ENCODE measurements at regions not wholly inside any gene's neighbourhood (a gene's known extent, or its start where the extent isn't known, plus 50 kb on each side); places are given as distances from the start of the nearest gene placed in this dataset.

DNA sequence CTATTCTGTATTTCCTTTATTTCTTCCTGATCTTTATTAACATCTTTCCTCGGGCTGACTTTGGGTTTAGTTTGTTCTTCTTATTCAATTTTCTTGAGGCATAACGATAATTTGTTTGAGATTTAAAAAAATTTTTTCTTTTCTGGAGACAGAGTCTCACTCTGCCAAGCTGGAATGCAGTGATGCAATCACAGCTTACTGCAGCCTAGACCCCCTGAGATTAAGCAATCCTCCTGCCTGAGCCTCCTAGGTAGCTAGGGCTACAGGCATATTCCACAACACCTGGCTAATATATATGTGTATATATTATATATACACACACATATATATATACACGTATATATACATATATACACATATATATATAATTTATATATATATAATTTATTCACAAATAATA lies 540.2 kb downstream of the NXPH1 start:
- no peak for DNase-seq (ENCODE audit: low read depth)
- no peak overlapping the region for H3K4me3 ChIP-seq (ENCODE audit: low read depth, low read length)
- no peak for TF ChIP-seq CTCF (IDR thresholded peaks at IDR 0.05; ENCODE audit: low read depth, low read length)
- no peak for TF ChIP-seq MAX (IDR thresholded peaks at IDR 0.05; ENCODE audit: low read depth, low read length)
- no peak for TF ChIP-seq MYC (IDR thresholded peaks at IDR 0.05; ENCODE audit: low read depth, low read length)
- no peak for TF ChIP-seq POLR2A (IDR thresholded peaks at IDR 0.05; ENCODE audit: extremely low read depth, insufficient read length)

GRCh38 chr7:8975681-8976080 lies 542.3 kb downstream of the NXPH1 start:
- H3K4me3 ChIP-seq (ENCODE audit: low read depth, low read length), result no peak overlapping the region
- TF ChIP-seq MYC (IDR thresholded peaks at IDR 0.05; ENCODE audit: low read depth, low read length) (no peak), CTCF (IDR thresholded peaks at IDR 0.05; ENCODE audit: low read depth, low read length) (no peak), MAX (IDR thresholded peaks at IDR 0.05; ENCODE audit: low read depth, low read length) (no peak), POLR2A (IDR thresholded peaks at IDR 0.05; ENCODE audit: extremely low read depth, insufficient read length) (no peak)
- no peak for DNase-seq (ENCODE audit: low read depth)

- TF ChIP-seq MAX (IDR thresholded peaks at IDR 0.05; ENCODE audit: low read depth, low read length), result no peak
These were observed 549.1 kb downstream of the NXPH1 start for GRCh38 chr7:8982338-8982992.

GRCh38 chr7:8985255-8985654 lies 551.8 kb downstream of the NXPH1 start:
- no peak for DNase-seq (ENCODE audit: low read depth)
- no peak for TF ChIP-seq CTCF (IDR thresholded peaks at IDR 0.05; ENCODE audit: low read depth, low read length)
- no peak for TF ChIP-seq POLR2A (IDR thresholded peaks at IDR 0.05; ENCODE audit: extremely low read depth, insufficient read length)
- no peak for TF ChIP-seq MYC (IDR thresholded peaks at IDR 0.05; ENCODE audit: low read depth, low read length)
- TF ChIP-seq MAX (IDR thresholded peaks at IDR 0.05; ENCODE audit: low read depth, low read length), result no peak
- H3K4me3 ChIP-seq (ENCODE audit: low read depth, low read length), result no peak overlapping the region

More at GRCh38 chr7:8982338-8982992, 549.1 kb downstream of the NXPH1 start:
- DNase-seq (ENCODE audit: low read depth), result no peak
- no peak overlapping the region for H3K4me3 ChIP-seq (ENCODE audit: low read depth, low read length)

- H3K4me3 ChIP-seq (ENCODE audit: low read depth, low read length), result no peak overlapping the region
- no peak for DNase-seq (ENCODE audit: low read depth)
- TF ChIP-seq MYC (IDR thresholded peaks at IDR 0.05; ENCODE audit: low read depth, low read length) (no peak), CTCF (IDR thresholded peaks at IDR 0.05; ENCODE audit: low read depth, low read length) (no peak), POLR2A (IDR thresholded peaks at IDR 0.05; ENCODE audit: extremely low read depth, insufficient read length) (no peak), MAX (IDR thresholded peaks at IDR 0.05; ENCODE audit: low read depth, low read length) (no peak)
These were observed 554.9 kb downstream of the NXPH1 start for GRCh38 chr7:8988267-8988666.

- TF ChIP-seq MAX (IDR thresholded peaks at IDR 0.05; ENCODE audit: low read depth, low read length) (no peak), MYC (IDR thresholded peaks at IDR 0.05; ENCODE audit: low read depth, low read length) (no peak), POLR2A (IDR thresholded peaks at IDR 0.05; ENCODE audit: extremely low read depth, insufficient read length) (no peak), CTCF (IDR thresholded peaks at IDR 0.05; ENCODE audit: low read depth, low read length) (no peak)
- no peak for DNase-seq (ENCODE audit: low read depth)
- no peak overlapping the region for H3K4me3 ChIP-seq (ENCODE audit: low read depth, low read length)
These were observed 557.8 kb downstream of the NXPH1 start for GRCh38 chr7:8991159-8991558.

Data from NB4 (cell line).